Hepatocyte (in vitro differentiated cells): ENCODE measurements at regions not wholly inside any gene's neighbourhood (a gene's known extent, or its start where the extent isn't known, plus 50 kb on each side); places are given as distances from the start of the nearest gene placed in this dataset.
"Not testable (repeated sequence)": the region's sequence is repeated elsewhere in the genome, so short reads cannot be mapped to it uniquely, and the experiment has no call there.

Experiments used
- DNase-seq: peaks from one replicate; pipeline ENCODE4 v3.0.0-alpha.2; 2016; ENCODE audit warnings: low spot score
- H2AFZ ChIP-seq: fragments of 200-600 bp; sonication (generic); 2 replicates; pipeline ENCODE4 v1.6.0; 2016; ENCODE audit warnings: antibody characterized with exemption, mild to moderate bottlenecking
- H3K27ac ChIP-seq: fragments of 200-600 bp; sonication (generic); 2 replicates; pipeline ENCODE4 v1.5.1; 2016; ENCODE audit warnings: mild to moderate bottlenecking
- H3K27me3 ChIP-seq: fragments of 200-600 bp; sonication (generic); 2 replicates; pipeline ENCODE4 v1.6.1; 2016
- H3K36me3 ChIP-seq: fragments of 200-600 bp; sonication (generic); replicated peaks from 2 replicates; pipeline ENCODE4 v1.5.1; 2016; ENCODE audit warnings: low read depth; ENCODE audit not compliant: insufficient read depth
- H3K4me1 ChIP-seq: fragments of 200-600 bp; sonication (generic); 2 replicates; pipeline ENCODE4 v1.5.1; 2016; ENCODE audit warnings: mild to moderate bottlenecking, moderate library complexity; ENCODE audit not compliant: insufficient read depth
- H3K4me2 ChIP-seq: fragments of 200-600 bp; sonication (generic); 2 replicates; pipeline ENCODE4 v1.6.0; 2016
- H3K4me3 ChIP-seq: fragments of 200-600 bp; sonication (generic); 2 replicates; pipeline ENCODE4 v1.5.1; 2016; ENCODE audit warnings: mild to moderate bottlenecking
- H3K79me2 ChIP-seq: fragments of 200-600 bp; sonication (generic); 2 replicates; pipeline ENCODE4 v1.6.0; 2017; ENCODE audit warnings: mild to moderate bottlenecking
- H3K9me2 ChIP-seq: fragments of 200-600 bp; sonication (generic); replicated peaks from 2 replicates; pipeline ENCODE4 v1.6.0; 2017; ENCODE audit warnings: mild to moderate bottlenecking; ENCODE audit not compliant: insufficient read depth
- H3K9me3 ChIP-seq: fragments of 200-600 bp; sonication (generic); 2 replicates; pipeline ENCODE4 v1.5.1; 2016; ENCODE audit warnings: low read depth, mild to moderate bottlenecking
- H4K20me1 ChIP-seq: fragments of 200-600 bp; sonication (generic); 2 replicates; pipeline ENCODE4 v1.6.0; 2016; ENCODE audit warnings: mild to moderate bottlenecking; ENCODE audit not compliant: insufficient read depth, poor library complexity, severe bottlenecking
- CTCF ChIP-seq: fragments of 200-600 bp; sonication (generic); IDR thresholded peaks from 2 replicates; pipeline ENCODE4 v1.5.1; 2016; ENCODE audit warnings: antibody characterized with exemption, mild to moderate bottlenecking; ENCODE audit not compliant: poor library complexity
- EZH2 ChIP-seq: fragments of 200-600 bp; sonication (generic); IDR thresholded peaks from 2 replicates; pipeline ENCODE4 v1.6.1; 2016; ENCODE audit warnings: antibody characterized with exemption, mild to moderate bottlenecking, borderline replicate concordance
- EZH2phosphoT487 ChIP-seq: fragments of 200-600 bp; sonication (generic); IDR thresholded peaks from one replicate; pipeline ENCODE4 v1.6.1; 2018; ENCODE audit warnings: antibody characterized with exemption, mild to moderate bottlenecking, low read depth, moderate library complexity; ENCODE audit not compliant: unreplicated experiment, severe bottlenecking
- WGBS: methylation state at CpG from one replicate; pipeline ENCODE4 v1.1.6; 2016; ENCODE audit warnings: low lambda C conversion rate; ENCODE audit errors: missing lambda C conversion rate; 5-methylcytosine and 5-hydroxymethylcytosine counted together

GRCh38 chr3:10732292-10732691 is 83.7 kb upstream of the SLC6A11 start:
- no peaks in the 10 kb centered on the region for H3K9me2 ChIP-seq
- H3K4me1 ChIP-seq, result no peaks in the 10 kb centered on the region
- H3K79me2 ChIP-seq, result no peaks in the 10 kb centered on the region
- DNase-seq, result no peak
- H3K4me3 ChIP-seq, result no peak overlapping the region
- TF ChIP-seq EZH2phosphoT487 (no peak), EZH2 (no peak), CTCF (no peak)
- H4K20me1 ChIP-seq, result no peaks in the 10 kb centered on the region
- no peaks in the 10 kb centered on the region for H3K36me3 ChIP-seq
- H3K27ac ChIP-seq, result no peak overlapping the region
- peaks cover 6% of the 10 kb centered on the region for H3K9me3 ChIP-seq
- no peak overlapping the region for H2AFZ ChIP-seq
- no peak overlapping the region for H3K4me2 ChIP-seq
- H3K27me3 ChIP-seq, result peaks cover 7% of the 10 kb centered on the region

- Histone ChIP-seq H2AFZ (no peak overlapping the region), H3K9me2 (no peaks in the 10 kb centered on the region), H3K79me2 (no peaks in the 10 kb centered on the region), H3K36me3 (no peaks in the 10 kb centered on the region), H3K9me3 (peaks cover 6% of the 10 kb centered on the region), H3K27me3 (peaks cover 17% of the 10 kb centered on the region), H3K4me1 (no peaks in the 10 kb centered on the region), H3K27ac (no peak overlapping the region), H4K20me1 (no peaks in the 10 kb centered on the region), H3K4me3 (no peak overlapping the region), H3K4me2 (no peak overlapping the region)
- DNase-seq, result no peak
- TF ChIP-seq EZH2 (no peak), EZH2phosphoT487 (no peak), CTCF (no peak)
Observed at GRCh38 chr3:10733297-10733696, 82.7 kb upstream of the SLC6A11 start.

GRCh38 chr3:10736444-10736843 is 79.6 kb upstream of the SLC6A11 start:
- H2AFZ ChIP-seq, H4K20me1 ChIP-seq, H3K36me3 ChIP-seq, DNase-seq, H3K9me2 ChIP-seq, H3K4me1 ChIP-seq, H3K4me3 ChIP-seq, H3K27ac ChIP-seq, H3K9me3 ChIP-seq, H3K4me2 ChIP-seq, H3K79me2 ChIP-seq: not testable (repeated sequence)
- H3K27me3 ChIP-seq, result peaks cover 23% of the 10 kb centered on the region
- 81% methylated on average over 1 of the region's 3 CpGs for WGBS

- Histone ChIP-seq H3K9me3 (peaks cover 5% of the 10 kb centered on the region), H4K20me1 (no peaks in the 10 kb centered on the region), H3K4me3 (no peak overlapping the region), H3K4me1 (no peaks in the 10 kb centered on the region), H2AFZ (no peak overlapping the region), H3K9me2 (no peaks in the 10 kb centered on the region), H3K79me2 (no peaks in the 10 kb centered on the region), H3K4me2 (no peak overlapping the region), H3K27me3 (peaks cover 23% of the 10 kb centered on the region), H3K27ac (no peak overlapping the region), H3K36me3 (no peaks in the 10 kb centered on the region)
- 95% methylated on average over 7 of the region's 7 CpGs for WGBS
- DNase-seq, result no peak
- no peak for TF ChIP-seq EZH2phosphoT487
- TF ChIP-seq EZH2, result no peak
- TF ChIP-seq CTCF, result no peak
Observed at GRCh38 chr3:10737785-10738184, 78.2 kb upstream of the SLC6A11 start.
